Upper lobe of left lung (tissue), 6 donors: ENCODE measurements at regions not wholly inside any gene's neighbourhood (a gene's known extent, or its start where the extent isn't known, plus 50 kb on each side); places are given as distances from the start of the nearest gene placed in this dataset.

Experiments
- ATAC-seq, 2 donors: fragments of 200-7000 bp; cut with Tn5 transposase; one replicate each; pipeline ENCODE4 v1.9.1; 2022; ENCODE audit warnings: mild to moderate bottlenecking in 2 of 2, moderate library complexity in 2 of 2; ENCODE audit not compliant: low FRiP score in 2 of 2
- DNase-seq, 2 donors: peaks; one replicate each; pipeline ENCODE4 v3.0.0-alpha.2; 2019 to 2020
- H3K27ac ChIP-seq, 4 donors: fragments of 200-600 bp; sonication (generic); one replicate each; pipeline ENCODE4 v1.5.1; 2016 to 2019
- H3K27me3 ChIP-seq, 4 donors: fragments of 200-600 bp; sonication (generic); one replicate each; pipeline ENCODE4 v1.5.1; 2017 to 2019
- H3K36me3 ChIP-seq, 4 donors: fragments of 200-600 bp; sonication (generic); one replicate each; pipeline ENCODE4 v1.5.1; 2016 to 2019
- H3K4me1 ChIP-seq, 4 donors: fragments of 200-600 bp; sonication (generic); one replicate each; pipeline ENCODE4 v1.5.1; 2018 to 2019
- H3K4me3 ChIP-seq, 4 donors: fragments of 200-600 bp; sonication (generic); one replicate each; pipeline ENCODE4 v1.5.1; 2017 to 2019; ENCODE audit warnings: mild to moderate bottlenecking in 2 of 4, moderate library complexity in 1 of 4
- H3K9me3 ChIP-seq, 4 donors: fragments of 200-600 bp; sonication (generic); one replicate each; pipeline ENCODE4 v1.5.1; 2018 to 2019
- CTCF ChIP-seq, 6 experiments: fragments of 450-650 bp in 4 of 6; fragments of 200-600 bp in 2 of 6; sonication (generic) in 2 of 6; IDR thresholded peaks; one replicate each; pipeline ENCODE4 v1.5.1; 2016 to 2019; ENCODE audit warnings: antibody characterized with exemption in 6 of 6
- EP300 ChIP-seq, 4 donors: sonication (generic); formaldehyde crosslinking; IDR thresholded peaks; one replicate each; pipeline ENCODE4 v1.5.1; 2017; ENCODE audit warnings: antibody characterized with exemption in 4 of 4, control low read depth in 2 of 4
- POLR2A ChIP-seq, 4 donors: fragments of 450-650 bp; IDR thresholded peaks; one replicate each; pipeline ENCODE4 v1.5.1; 2016 to 2017; ENCODE audit warnings: antibody characterized with exemption in 4 of 4, mild to moderate bottlenecking in 2 of 4
- POLR2AphosphoS5 ChIP-seq, 2 donors: sonication (generic); formaldehyde crosslinking; IDR thresholded peaks; one replicate each; pipeline ENCODE4 v1.5.1; 2017; ENCODE audit warnings: antibody characterized with exemption in 2 of 2
- WGBS, 2 donors: methylation state at CpG; one replicate each; pipeline ENCODE4 v1.1.5; 2017 to 2018; 5-methylcytosine and 5-hydroxymethylcytosine counted together
- donor health status: DM: no; HTN: no; CAD: no; lungs with moderate emphysema.
- donor health status: DM: no; HTN: yes; CAD: no; lungs with severe emphysema.

- H3K36me3 ChIP-seq: no peaks in the 10 kb centered on the region
- no peak overlapping the region for H3K27ac ChIP-seq
- H3K4me1 ChIP-seq: no peaks in the 10 kb centered on the region
- no peak overlapping the region for H3K4me3 ChIP-seq
- H3K27me3 ChIP-seq: no peaks in the 10 kb centered on the region
- TF ChIP-seq EP300 (IDR thresholded peaks at IDR 0.05) (no peak), POLR2A (IDR thresholded peaks at IDR 0.05) (no peak), CTCF (IDR thresholded peaks at IDR 0.05) (no peak), POLR2AphosphoS5 (IDR thresholded peaks at IDR 0.05) (no peak)
- WGBS, 2 donors: 35% methylated on average over 2 to 3 of the region's 3 CpGs
- ATAC-seq (no peak), DNase-seq (no peak)
- no peaks in the 10 kb centered on the region for H3K9me3 ChIP-seq
Observed at GRCh38 chr12:107450541-107450940, 235.1 kb upstream of the PWP1 start.

- H3K27ac ChIP-seq: no peak overlapping the region
- TF ChIP-seq POLR2AphosphoS5 (IDR thresholded peaks at IDR 0.05): no peak
- no peak for TF ChIP-seq EP300 (IDR thresholded peaks at IDR 0.05)
- TF ChIP-seq POLR2A (IDR thresholded peaks at IDR 0.05): no peak
- TF ChIP-seq CTCF (IDR thresholded peaks at IDR 0.05): no peak
- WGBS, 2 donors: 73 to 79% methylated on average over 7 of the region's 7 CpGs
- H3K27me3 ChIP-seq: no peaks in the 10 kb centered on the region
- H3K36me3 ChIP-seq: no peaks in the 10 kb centered on the region
- no peaks in the 10 kb centered on the region for H3K9me3 ChIP-seq
- H3K4me1 ChIP-seq: no peaks in the 10 kb centered on the region
- no peak for DNase-seq
- H3K4me3 ChIP-seq: no peak overlapping the region
- no peak for ATAC-seq
Observed at GRCh38 chr12:107451246-107451645, 234.4 kb upstream of the PWP1 start.

GRCh38 chr12:107454109-107454830, 231.3 kb upstream of the PWP1 start:
- DNase-seq: peak in 1 of 2 donors; percentile 18
- H3K9me3 ChIP-seq: no peaks in the 10 kb centered on the region
- H3K27me3 ChIP-seq: no peaks in the 10 kb centered on the region
- H3K4me3 ChIP-seq: no peak overlapping the region
- ATAC-seq: no peak
- WGBS, 2 donors: 80 to 82% methylated on average over 4 of the region's 4 CpGs
- TF ChIP-seq POLR2A (IDR thresholded peaks at IDR 0.05) (no peak), EP300 (IDR thresholded peaks at IDR 0.05) (no peak), CTCF (IDR thresholded peaks at IDR 0.05) (no peak), POLR2AphosphoS5 (IDR thresholded peaks at IDR 0.05) (no peak)
- H3K4me1 ChIP-seq: no peaks in the 10 kb centered on the region
- no peak overlapping the region for H3K27ac ChIP-seq
- H3K36me3 ChIP-seq: no peaks in the 10 kb centered on the region

- TF ChIP-seq CTCF (IDR thresholded peaks at IDR 0.05) (no peak), EP300 (IDR thresholded peaks at IDR 0.05) (no peak), POLR2A (IDR thresholded peaks at IDR 0.05) (no peak), POLR2AphosphoS5 (IDR thresholded peaks at IDR 0.05) (no peak)
- Histone ChIP-seq H3K9me3 (no peaks in the 10 kb centered on the region), H3K27ac (no peak overlapping the region), H3K4me3 (no peak overlapping the region), H3K36me3 (no peaks in the 10 kb centered on the region), H3K27me3 (no peaks in the 10 kb centered on the region), H3K4me1 (peaks cover 0 to 4% (median 0%) of the 10 kb centered on the region in 4 donors)
- DNase-seq: no peak
- WGBS, 2 donors: 84 to 89% methylated on average over 11 of the region's 11 CpGs
- no peak for ATAC-seq
Observed at GRCh38 chr12:107457362-107457935, 228.2 kb upstream of the PWP1 start.

GRCh38 chr12:107458163-107458562, 227.4 kb upstream of the PWP1 start:
- ATAC-seq: no peak
- Histone ChIP-seq H3K9me3 (no peaks in the 10 kb centered on the region), H3K4me1 (peaks cover 0 to 4% (median 0%) of the 10 kb centered on the region in 4 donors), H3K4me3 (no peak overlapping the region), H3K36me3 (no peaks in the 10 kb centered on the region), H3K27me3 (no peaks in the 10 kb centered on the region), H3K27ac (no peak overlapping the region)
- 52 to 69% methylated on average over 2 of the region's 2 CpGs for WGBS, 2 donors
- no peak for TF ChIP-seq POLR2AphosphoS5 (IDR thresholded peaks at IDR 0.05)
- TF ChIP-seq EP300 (IDR thresholded peaks at IDR 0.05): no peak
- no peak for TF ChIP-seq POLR2A (IDR thresholded peaks at IDR 0.05)
- TF ChIP-seq CTCF (IDR thresholded peaks at IDR 0.05): no peak
- no peak for DNase-seq
